CD4-positive, alpha-beta T cell treated with Interleukin-15 for 1 hour (primary cell): ENCODE measurements at regions not wholly inside any gene's neighbourhood (a gene's known extent, or its start where the extent isn't known, plus 50 kb on each side); places are given as distances from the start of the nearest gene placed in this dataset.

Experiments
- DNase-seq: peaks from one replicate; pipeline ENCODE4 v3.0.0-alpha.2; 2020

DNA sequence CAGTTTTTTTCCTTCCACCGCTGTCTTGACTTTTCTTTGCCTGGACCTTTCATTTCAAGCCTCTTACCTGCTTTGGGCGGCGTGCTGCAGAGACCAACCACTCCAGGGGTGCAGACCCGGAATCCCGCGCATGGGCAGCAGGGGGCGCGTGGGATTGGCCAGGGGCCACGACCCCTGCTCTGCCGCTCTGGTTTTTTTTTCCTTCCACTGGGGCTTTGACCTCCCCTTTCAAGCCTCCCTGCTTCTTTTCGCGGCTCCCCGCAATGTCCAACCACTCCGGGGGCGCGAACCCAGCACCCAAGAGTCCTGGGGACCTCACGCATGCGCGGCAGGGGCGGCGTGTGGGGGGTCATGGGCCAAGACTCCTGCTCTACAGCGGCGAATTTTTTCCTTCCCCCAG, 325.1 kb downstream of the ALG10 start:
- DNase-seq, result no peak

DNA sequence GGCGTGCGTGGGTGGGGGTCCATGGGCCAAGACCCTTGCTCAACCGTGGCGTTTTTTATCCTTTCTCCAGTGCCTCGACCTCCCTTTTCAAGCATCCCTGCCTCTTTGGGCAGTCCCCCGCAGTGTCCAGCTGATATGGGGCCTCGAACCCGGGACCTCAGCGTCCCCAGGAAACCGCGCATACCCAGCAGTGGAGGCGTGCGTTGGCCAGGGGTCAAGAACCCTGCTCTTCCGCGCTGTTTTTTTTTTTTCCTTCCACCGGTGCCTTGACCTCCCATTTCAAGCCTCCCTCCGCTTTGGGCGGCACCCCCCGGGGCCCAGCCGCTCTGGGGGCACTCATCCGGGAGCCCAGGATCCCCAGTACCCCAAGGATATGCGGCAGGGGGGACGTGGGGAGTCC, 325.8 kb downstream of the ALG10 start:
- no peak for DNase-seq

GRCh38 chr12:34348836-34349672, 326.8 kb downstream of the ALG10 start:
- no peak for DNase-seq

GRCh38 chr12:34349673-34349961, 327.3 kb downstream of the ALG10 start:
- DNase-seq, result no peak

- DNase-seq, result no peak
Observed at GRCh38 chr12:34350092-34351041, 328.1 kb downstream of the ALG10 start.

DNA sequence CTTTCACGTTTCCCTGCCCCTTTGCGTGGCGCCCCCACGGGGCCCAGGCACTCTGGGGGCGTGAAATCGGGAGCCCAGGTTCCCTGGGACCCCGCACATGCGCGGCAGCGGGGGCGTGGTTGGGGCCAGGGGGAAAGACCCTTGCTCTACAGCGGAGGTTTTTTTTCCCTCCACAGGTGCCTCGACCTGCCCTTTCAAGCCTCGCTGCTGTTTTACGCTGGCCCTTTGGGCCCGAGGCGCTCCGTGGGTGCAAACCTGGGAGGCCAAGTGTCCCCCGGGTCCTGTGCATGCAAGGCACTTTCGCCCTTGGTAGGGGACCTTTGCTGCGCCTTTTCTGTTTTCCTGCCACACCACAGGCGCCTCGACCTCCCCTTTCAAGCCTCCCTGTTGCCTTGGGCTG, 329.8 kb downstream of the ALG10 start:
- no peak for DNase-seq

DNA sequence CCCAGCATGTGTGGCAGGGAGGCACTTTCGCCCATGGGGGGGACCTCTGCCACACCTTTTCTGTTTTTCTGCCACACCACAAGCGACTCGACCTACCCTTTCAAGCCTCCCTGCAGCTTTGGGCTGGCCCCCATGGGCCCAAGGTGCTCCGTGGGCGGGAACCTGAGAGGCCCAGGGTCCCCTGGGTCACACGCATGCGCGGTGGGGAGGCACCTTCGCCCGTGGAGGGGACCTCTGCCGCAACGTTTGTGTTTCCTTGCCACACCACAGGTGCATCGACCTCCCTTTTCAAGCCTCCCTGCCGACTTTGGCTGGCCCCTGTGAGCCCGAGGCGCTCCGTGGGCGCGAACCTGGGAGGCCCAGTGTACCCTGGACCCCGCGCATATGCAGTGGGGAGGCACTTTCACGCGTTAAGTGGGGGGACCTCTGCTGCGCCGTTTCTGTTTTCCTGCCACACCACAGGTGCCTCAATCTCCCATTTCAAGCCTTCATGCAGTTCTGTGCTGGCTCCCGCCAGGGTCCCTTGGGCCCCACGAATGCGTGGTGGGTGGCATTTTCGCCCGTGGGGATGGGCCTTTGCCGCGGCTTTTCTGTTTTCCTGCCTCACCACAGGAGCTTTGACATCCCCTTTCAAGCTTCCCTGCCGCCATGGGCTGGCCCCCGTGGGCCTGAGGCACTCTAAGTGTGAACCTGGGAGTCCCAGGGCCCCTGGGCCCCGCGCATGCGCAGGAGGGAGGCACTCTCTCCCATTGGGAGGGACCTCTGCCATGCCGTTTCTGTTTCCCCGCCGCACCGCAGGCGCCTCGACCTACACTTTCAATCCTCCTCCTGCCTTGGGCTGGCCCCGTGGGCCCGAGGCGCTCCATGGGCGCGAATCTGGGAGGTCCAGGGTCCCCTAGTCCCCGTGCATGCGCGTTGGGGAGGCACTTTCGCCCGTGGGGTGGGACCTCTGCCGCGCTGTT, 332.2 kb downstream of the ALG10 start:
- no peak for DNase-seq

GRCh38 chr12:34356233-34356987, 334.1 kb downstream of the ALG10 start:
- DNase-seq, result no peak

DNA sequence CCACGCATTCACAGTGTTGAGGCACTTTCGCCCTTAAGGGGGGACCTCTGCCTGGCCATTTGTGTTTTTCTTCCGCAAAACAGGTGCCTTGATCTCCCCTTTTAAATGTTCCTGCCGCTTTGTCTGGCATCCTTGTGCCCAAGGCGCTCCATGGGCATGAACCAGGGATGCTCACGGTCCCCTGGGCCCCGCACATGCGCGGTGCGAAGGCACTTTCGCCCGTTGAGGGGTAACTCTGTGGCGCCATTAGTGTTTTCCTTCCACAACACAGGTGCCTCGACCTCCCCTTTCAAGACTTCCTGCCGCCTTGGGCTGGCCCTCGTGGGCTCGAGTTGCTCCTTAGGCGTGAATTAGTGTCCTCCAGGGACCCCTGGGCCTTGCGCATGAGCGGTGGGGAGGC, 335.5 kb downstream of the ALG10 start:
- no peak for DNase-seq

DNA sequence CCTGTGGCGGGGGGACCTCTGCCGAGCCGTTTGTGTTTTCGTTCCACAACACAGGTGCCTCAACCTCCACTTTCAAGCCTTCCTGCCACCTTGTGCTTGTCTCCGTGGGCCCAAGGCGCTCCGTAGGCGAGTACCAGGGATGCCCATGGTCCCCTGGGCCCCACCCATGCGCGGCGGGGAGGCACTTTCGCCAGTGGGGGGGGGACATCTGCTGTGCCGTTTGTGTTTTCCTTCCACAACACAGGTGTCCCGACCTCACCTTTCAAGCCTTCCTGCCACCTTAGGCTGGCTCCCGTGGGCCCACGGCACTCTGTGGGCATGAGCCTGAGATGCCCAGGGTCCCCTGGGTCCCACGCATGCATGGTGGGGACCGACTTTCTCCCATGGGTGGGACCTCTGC, 335.9 kb downstream of the ALG10 start:
- DNase-seq, result no peak

- DNase-seq, result no peak
Observed at GRCh38 chr12:34361721-34362316, 339.5 kb downstream of the ALG10 start.

DNA sequence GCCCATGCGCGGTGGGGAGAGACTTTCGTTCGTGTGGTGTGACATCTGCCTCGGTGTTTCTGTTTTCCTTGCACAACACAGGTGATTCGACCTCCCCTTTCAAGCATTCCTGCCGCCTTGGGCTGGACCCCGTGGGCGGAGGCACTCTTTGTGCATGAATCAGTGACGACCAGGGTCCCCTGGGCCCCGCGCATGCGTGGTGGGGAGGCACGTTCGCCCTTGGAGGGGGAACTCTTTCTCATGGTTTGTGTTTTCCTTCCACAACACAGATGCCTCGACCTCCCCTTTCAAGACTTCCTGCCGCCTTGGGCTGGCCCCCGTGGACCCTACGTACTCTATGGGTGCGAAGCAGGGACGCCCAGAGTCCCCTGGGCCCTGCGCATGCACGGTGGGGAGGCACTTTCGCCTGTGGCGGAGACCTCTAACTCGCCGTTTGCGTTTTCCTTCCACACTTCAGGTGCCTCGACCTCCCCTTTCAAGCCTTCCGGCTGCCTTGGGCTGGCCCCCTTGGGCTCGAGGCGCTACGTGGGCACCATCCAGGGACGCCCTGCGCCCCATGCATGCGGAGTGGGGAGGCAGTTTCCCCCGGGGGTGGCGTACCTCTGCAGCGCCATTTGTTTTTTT, 340.9 kb downstream of the ALG10 start:
- DNase-seq, result no peak

- no peak for DNase-seq
Observed at GRCh38 chr12:34368079-34368478, 345.8 kb downstream of the ALG10 start.

- DNase-seq, result no peak
Observed at GRCh38 chr12:34371050-34371449, 348.8 kb downstream of the ALG10 start.

DNA sequence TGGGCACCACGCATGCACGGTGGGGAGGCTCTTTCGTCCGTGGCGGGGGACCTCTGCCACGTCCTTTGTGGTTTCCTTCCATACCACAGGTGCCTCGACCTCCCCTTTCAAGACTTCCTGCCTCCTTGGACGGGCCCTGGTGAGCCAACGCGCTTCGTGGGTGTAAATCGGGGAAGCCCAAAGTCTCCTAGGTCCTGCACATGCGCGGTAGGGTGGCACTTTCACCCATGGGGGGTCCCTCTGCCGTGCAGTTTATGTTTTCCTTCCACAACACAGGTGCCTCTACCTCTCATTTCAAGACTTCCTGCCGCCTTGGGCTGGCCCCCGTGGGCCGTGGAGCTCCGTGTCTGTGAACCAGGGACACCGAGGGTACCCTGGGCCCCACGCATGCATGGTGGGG, 349.7 kb downstream of the ALG10 start:
- DNase-seq, result no peak

DNA sequence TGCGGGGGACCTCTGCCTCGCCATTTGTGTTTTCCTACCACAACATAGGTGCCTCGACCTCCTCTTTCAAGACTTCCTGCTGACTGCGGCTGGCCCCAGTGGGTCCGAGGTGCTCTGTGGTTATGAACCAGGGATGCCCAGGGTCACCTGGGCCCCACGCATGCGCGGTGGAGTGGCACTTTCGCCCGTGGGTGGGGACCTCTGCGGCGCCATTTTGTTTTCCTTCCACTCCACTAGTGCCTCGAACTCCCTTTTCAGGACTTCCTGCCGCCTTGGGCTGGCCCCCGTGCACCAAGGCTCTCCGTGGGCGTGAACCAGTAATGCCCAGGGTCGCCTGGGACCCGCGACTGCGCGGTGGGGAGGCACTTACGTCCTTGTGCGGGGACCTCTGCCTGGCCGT, 351.6 kb downstream of the ALG10 start:
- no peak for DNase-seq

- DNase-seq, result no peak
Observed at GRCh38 chr12:34376133-34376799, 354.0 kb downstream of the ALG10 start.

GRCh38 chr12:34377243-34378035, 355.1 kb downstream of the ALG10 start:
- DNase-seq, result no peak

DNA sequence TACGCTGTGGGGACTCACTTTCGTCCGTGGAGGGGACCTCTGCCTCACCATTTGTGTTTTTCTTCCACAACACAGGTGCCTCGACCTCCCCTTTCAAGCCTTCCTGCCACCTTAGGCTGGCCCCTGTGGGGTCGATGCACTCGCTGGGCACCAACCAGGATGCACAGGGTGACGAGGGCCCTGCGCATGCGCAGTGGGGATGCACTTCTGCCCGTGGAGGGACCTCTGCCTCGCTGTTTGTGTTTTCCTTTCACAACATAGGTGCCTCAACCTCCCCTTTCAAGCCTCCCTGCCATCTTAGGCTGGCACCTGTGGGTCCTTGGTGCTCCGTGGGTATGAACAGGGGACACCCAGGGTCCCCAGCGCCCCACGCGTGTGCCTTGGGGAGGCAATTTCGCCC, 356.8 kb downstream of the ALG10 start:
- no peak for DNase-seq

DNA sequence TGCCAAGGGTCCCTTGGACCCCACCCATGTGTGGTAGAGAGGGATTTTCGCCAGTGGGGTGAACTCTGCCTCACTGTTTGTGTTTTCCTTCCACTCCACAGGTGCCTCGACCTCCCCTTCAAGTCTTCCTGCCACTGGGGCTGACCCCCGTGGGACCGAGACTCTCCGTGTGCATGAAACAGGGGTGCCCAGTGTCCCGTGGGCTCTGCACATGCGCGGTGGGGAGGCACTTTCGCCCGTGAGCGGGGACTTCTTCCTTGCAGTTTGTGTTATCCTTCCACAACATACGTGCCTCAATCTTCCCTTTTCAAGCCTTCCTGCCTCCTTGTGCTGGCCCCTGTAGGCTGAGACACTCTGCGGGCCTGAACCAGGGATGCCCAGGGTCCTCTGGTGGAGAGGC, 362.4 kb downstream of the ALG10 start:
- no peak for DNase-seq
